ENCODE measurements at regions not wholly inside any gene's neighbourhood (a gene's known extent, or its start where the extent isn't known, plus 50 kb on each side); places are given as distances from the start of the nearest gene placed in this dataset.

DNA sequence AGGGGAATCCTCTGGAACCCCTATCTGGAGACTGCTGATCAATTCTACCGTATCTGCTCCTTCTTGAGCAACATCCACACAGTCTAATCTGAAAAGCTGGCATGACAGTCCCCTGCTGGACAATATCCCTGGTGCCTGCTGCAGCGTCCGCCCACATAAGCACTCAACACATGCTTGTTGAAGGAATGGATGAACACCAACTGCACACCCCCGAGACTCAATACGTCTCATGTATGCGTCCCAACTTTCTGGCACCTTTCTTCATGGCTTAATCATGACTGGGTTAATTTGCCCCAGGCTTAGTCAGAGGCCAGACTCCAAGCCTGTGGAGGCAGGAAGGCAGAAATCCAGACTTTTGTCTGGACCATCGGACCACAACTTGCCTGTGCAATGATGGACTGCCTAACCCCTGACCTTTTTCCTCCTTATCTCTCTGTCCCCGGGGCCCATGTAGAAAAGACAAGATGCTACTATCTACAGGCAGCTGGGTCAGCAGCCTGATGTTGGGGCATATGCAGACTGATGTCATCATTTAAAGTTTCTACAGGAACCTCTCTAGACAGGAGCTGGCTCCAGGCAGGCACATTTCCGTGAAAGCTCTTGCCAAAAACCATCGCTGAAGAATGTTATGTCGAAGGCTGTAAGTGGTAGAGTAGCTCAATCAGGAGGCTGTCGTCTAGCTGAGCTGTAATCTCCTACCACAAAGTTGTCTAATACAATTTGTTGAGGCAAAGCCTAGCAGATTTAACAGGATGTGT, 114.1 kb upstream of the TPM1 start:
- Mint-ChIP-seq H3K4me1 (ENCODE audit: unreplicated experiment) (peaks cover 52% of the 10 kb centered on the region), H3K27ac (ENCODE audit: unreplicated experiment) (peak overlapping the region; percentile 85), H3K36me3 (ENCODE audit: unreplicated experiment) (no peaks in the 10 kb centered on the region), H3K27me3 (ENCODE audit: unreplicated experiment) (no peaks in the 10 kb centered on the region), H3K4me3 (ENCODE audit: unreplicated experiment) (no peak overlapping the region), H3K9me3 (ENCODE audit: unreplicated experiment) (no peaks in the 10 kb centered on the region)
- TF ChIP-seq, protein P1, sequence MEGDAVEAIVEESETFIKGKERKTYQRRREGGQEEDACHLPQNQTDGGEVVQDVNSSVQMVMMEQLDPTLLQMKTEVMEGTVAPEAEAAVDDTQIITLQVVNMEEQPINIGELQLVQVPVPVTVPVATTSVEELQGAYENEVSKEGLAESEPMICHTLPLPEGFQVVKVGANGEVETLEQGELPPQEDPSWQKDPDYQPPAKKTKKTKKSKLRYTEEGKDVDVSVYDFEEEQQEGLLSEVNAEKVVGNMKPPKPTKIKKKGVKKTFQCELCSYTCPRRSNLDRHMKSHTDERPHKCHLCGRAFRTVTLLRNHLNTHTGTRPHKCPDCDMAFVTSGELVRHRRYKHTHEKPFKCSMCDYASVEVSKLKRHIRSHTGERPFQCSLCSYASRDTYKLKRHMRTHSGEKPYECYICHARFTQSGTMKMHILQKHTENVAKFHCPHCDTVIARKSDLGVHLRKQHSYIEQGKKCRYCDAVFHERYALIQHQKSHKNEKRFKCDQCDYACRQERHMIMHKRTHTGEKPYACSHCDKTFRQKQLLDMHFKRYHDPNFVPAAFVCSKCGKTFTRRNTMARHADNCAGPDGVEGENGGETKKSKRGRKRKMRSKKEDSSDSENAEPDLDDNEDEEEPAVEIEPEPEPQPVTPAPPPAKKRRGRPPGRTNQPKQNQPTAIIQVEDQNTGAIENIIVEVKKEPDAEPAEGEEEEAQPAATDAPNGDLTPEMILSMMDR (IDR thresholded peaks at IDR 0.05): peak; percentile 27
- DNase-seq (ENCODE audit: extremely low spot score, unreplicated experiment): no peak

DNA sequence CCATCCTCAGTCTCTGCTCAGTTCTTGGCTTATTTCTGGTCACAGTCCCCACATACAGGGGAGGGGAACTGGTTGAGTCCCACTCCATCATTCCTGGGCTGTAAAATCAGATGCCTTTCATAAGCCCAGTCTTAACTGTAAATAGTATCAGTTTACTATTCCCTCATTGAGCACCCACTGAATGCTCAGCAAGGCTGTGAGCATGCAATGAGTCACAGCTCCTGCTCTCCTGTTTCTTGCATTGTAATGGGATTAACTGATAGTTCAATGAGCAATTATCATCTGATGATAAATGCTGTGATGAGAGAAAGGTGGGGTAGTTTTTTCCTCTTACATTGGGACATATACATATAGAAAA, 113.6 kb upstream of the TPM1 start:
- H3K27me3 Mint-ChIP-seq (ENCODE audit: unreplicated experiment): no peaks in the 10 kb centered on the region
- DNase-seq (ENCODE audit: extremely low spot score, unreplicated experiment): no peak
- TF ChIP-seq, protein P1 (IDR thresholded peaks at IDR 0.05): no peak
- no peaks in the 10 kb centered on the region for H3K9me3 Mint-ChIP-seq (ENCODE audit: unreplicated experiment)
- peaks cover 56% of the 10 kb centered on the region for H3K4me1 Mint-ChIP-seq (ENCODE audit: unreplicated experiment)
- H3K36me3 Mint-ChIP-seq (ENCODE audit: unreplicated experiment): no peaks in the 10 kb centered on the region
- H3K27ac Mint-ChIP-seq (ENCODE audit: unreplicated experiment): peak overlapping the region; percentile 85
- no peak overlapping the region for H3K4me3 Mint-ChIP-seq (ENCODE audit: unreplicated experiment)

DNA sequence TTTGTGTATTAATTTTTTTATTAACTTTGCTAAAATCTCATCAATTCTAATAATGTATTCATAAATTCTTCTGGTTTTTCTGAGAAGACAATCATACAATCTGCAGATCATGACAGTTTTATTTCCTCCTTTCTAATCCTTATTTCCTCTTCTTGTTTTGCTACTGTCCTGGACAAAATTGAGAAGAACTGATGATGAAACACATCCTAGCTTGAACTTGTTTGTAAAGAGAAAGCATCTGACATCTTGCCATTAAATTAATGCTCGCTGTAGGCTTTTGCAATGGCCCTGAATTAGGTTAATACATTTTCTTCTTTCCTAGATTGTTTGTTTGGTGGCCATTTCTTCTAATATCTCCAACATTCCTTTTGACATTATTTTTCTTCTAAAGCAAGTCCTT, 110.9 kb upstream of the TPM1 start:
- TF ChIP-seq, protein P1 (IDR thresholded peaks at IDR 0.05): no peak
- H3K27ac Mint-ChIP-seq (ENCODE audit: unreplicated experiment): peak overlapping the region; percentile 74
- DNase-seq (ENCODE audit: extremely low spot score, unreplicated experiment): no peak
- no peaks in the 10 kb centered on the region for H3K36me3 Mint-ChIP-seq (ENCODE audit: unreplicated experiment)
- no peaks in the 10 kb centered on the region for H3K9me3 Mint-ChIP-seq (ENCODE audit: unreplicated experiment)
- peaks cover 70% of the 10 kb centered on the region for H3K4me1 Mint-ChIP-seq (ENCODE audit: unreplicated experiment)
- H3K27me3 Mint-ChIP-seq (ENCODE audit: unreplicated experiment): no peaks in the 10 kb centered on the region
- no peak overlapping the region for H3K4me3 Mint-ChIP-seq (ENCODE audit: unreplicated experiment)

- no peaks in the 10 kb centered on the region for H3K36me3 Mint-ChIP-seq (ENCODE audit: unreplicated experiment)
Measured at GRCh38 chr15:62932436-62932835, 110.1 kb upstream of the TPM1 start.

DNA sequence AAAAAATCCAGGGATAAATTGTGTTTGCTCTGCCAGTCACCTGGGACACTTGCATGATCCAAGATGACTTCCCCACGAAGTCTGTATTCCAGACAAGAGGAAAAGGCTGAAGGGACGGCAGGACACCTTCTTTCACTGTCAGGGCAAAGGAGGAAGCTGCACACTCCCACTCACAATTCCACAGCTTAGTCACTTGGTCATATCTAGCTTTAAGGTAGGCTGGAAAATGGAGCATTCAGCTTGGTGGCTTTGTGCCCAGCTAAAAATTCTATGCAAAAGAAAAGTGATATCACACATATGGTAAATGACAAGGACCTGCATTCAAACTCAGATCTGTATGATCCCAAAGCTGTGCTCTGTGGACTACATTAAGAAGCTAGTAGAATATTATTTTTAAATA, 109.2 kb upstream of the TPM1 start:
- Mint-ChIP-seq H3K9me3 (ENCODE audit: unreplicated experiment) (no peaks in the 10 kb centered on the region), H3K27ac (ENCODE audit: unreplicated experiment) (peak overlapping the region; percentile 74), H3K36me3 (ENCODE audit: unreplicated experiment) (no peaks in the 10 kb centered on the region), H3K4me3 (ENCODE audit: unreplicated experiment) (no peak overlapping the region), H3K27me3 (ENCODE audit: unreplicated experiment) (no peaks in the 10 kb centered on the region), H3K4me1 (ENCODE audit: unreplicated experiment) (peaks cover 56% of the 10 kb centered on the region)
- DNase-seq (ENCODE audit: extremely low spot score, unreplicated experiment): no peak
- TF ChIP-seq, protein P1 (IDR thresholded peaks at IDR 0.05): no peak

More at GRCh38 chr15:62932436-62932835, 110.1 kb upstream of the TPM1 start:
- H3K4me3 Mint-ChIP-seq (ENCODE audit: unreplicated experiment): no peak overlapping the region
- no peak for DNase-seq (ENCODE audit: extremely low spot score, unreplicated experiment)
- H3K27ac Mint-ChIP-seq (ENCODE audit: unreplicated experiment): peak overlapping the region; percentile 74
- TF ChIP-seq, protein P1 (IDR thresholded peaks at IDR 0.05): no peak
- H3K27me3 Mint-ChIP-seq (ENCODE audit: unreplicated experiment): no peaks in the 10 kb centered on the region
- H3K4me1 Mint-ChIP-seq (ENCODE audit: unreplicated experiment): peaks cover 66% of the 10 kb centered on the region
- no peaks in the 10 kb centered on the region for H3K9me3 Mint-ChIP-seq (ENCODE audit: unreplicated experiment)

All from osteocyte (in vitro differentiated cells).